ENCODE measurements at regions not wholly inside any gene's neighbourhood (a gene's known extent, or its start where the extent isn't known, plus 50 kb on each side); places are given as distances from the start of the nearest gene placed in this dataset.

GRCh38 chr12:58202933-58203718 lies 261.8 kb downstream of the ATP23 start:
- no peak for DNase-seq

GRCh38 chr12:58204071-58204470 lies 262.7 kb downstream of the ATP23 start:
- DNase-seq: no peak

DNA sequence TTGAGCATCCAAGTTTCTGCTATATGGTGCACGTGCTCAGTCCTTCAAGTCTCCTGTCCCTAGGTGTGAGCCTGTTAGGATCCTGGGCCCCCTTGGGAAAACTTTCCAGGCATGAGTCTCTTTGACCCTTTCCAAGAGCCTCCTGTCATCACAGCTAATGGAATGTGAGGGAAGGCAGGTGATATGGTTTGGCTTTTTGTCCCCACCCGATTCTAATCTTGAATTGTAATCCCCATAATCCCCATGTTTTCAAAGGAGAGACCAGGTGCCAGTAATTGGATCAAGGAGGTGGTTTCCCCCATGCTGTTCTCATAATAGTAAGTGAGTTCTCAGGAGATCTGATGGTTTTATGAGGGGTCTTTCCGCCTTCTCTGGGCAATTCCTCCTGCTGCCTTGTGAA lies 265.5 kb downstream of the ATP23 start:
- DNase-seq: no peak

DNA sequence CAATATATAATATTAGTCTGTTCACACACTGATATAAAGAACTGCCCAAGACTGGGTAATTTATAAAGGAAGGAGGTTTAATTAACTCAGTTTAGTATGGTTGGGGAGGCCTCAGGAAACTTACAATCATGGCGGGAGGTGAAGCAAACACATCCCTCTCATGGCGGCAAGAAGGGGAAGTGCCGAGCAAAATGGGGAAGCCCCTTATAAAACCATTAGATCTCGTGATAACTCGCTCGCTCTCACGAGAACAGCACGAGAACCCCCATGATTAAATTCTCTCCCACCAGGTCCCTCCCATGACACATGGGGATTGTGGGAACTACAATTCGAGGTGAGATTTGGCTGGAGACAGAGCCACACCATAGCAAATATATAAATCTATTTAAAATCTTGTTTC lies 269.8 kb downstream of the ATP23 start:
- DNase-seq: no peak

DNA sequence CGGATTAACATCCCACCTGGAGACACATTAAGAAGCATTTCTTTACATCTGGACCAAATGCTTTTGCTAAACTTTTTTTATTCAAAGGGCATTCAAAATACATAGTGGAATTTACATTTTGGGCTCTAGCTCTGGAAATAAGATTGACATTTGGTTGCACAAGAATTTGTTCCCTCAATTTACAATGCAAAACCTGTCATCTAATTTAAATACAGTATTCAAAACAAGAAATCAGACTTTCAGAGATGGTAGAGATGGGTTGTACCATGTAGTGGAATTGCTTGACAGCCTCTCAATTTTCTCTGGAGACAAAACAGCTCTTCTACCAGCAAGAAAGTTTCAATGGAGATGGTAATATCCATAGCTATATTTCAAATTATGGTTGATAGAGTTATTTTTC lies 275.8 kb downstream of the ATP23 start:
- no peak for DNase-seq

DNA sequence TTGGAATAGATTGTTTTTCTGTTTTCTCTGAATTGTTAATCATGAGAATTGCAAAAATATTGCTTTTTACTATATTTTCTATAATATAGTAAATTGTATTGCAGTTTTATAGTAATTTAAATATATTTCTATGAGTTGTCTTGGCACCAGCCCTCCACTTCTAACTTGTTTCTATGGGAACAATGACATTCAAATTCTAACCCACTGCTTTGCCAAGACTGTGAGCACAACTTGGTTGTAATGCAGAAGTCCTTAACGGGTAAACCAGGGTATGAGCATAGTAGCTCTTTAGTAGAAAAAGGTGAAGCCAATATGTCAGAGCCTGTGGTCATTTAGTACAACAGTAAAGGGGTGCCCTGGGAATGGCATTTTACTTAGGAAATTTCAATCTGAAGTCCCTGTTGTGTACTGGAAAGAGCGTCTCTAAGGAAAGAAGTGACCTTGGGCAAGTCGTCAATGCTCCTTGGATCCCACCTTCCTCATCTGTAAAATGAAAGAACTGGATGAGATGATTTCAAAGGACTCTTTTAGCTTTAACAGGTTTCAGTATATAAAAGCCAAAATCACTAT lies 283.3 kb downstream of the ATP23 start:
- DNase-seq: no peak

DNA sequence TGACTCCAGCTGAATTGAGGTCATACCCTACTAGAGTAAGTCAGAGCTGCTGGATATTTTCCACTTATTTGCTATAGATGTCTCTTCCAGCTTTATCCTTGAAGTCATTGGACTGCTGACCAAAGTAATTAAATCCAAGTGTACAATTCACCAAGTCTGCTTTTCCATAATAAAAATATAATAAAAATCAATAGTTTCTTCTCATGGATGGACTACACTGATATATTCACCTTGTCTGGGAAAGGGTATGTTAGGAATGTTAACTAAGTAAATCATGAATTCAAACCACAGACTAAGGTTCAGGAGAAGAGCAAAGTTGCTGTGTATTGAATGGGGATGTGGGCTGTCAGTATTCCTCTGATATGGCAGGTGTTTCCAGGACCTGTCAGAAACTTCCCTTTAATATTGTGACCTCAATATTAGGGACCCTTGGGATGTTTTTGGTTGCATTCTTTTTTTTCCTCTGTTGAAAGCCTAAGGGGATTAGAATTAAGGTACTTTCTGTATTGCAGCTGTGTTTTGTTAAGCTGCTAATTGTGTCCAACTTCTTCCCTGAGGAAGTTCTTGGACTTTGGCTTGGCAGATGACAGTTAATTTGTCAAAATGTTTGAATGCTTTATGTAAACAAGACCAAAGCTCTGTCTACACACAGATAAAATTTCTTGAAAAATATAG lies 284.0 kb downstream of the ATP23 start:
- no peak for DNase-seq

DNA sequence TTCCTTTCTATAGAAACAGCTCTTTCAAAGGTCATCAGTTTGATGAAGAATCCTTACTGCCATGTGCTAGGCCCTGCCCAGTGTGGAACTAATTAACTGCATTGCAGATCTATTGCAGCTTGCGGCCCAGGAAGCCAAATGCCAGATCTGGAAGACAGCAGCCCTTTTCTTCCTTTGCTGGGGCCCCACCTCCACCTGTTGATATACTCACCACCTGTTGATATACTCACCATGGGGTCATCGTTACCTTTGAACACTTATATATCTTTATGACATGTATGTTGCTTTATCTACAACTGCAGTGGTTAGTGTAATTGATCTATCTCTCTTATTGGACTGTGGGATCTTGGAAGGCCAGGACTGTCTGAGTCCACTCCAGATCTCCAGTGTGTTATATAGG lies 292.5 kb downstream of the ATP23 start:
- DNase-seq: no peak

GRCh38 chr12:58238411-58238810 lies 297.0 kb downstream of the ATP23 start:
- DNase-seq: no peak

DNA sequence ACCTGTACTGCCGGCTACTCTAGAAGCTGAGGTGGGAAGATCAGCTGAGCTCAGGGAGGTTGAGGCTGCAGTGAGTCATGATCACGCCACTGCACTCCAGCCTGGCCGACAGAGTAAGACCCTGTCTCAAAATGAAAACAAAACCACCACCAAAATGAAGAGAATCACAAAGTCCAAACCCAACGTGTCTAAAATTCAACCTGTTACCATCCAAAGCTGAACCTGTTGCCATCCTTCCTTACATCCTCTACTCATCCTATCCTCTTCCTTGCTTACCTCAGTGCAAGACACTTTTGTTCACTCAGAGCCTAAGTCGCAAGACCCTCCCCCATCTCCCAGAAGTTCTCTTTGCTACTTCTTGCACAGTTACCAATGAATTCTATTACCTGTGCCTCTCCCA lies 299.7 kb downstream of the ATP23 start:
- DNase-seq: no peak

- peak; percentile 29 for DNase-seq
Measured at GRCh38 chr12:58242796-58243630, 301.6 kb downstream of the ATP23 start.

DNA sequence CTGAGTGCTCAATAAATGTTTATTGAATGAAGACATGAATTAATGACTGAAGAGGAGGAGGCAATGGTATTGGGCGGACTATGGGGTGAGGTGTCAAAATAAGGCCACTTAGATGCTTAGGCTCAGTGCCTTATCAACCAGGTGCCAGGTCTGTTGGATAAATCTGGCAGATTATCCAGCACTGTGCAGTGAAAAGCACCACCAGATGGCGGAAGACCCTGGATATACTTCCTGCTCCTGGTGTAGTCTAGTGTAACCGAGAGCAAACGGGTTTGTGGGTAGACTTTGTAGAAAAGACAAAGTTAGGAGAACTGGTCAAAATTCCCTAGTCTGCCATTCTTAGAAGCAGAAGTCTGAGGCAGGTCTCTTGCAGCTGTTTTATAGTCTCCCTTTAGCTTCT lies 306.3 kb downstream of the ATP23 start:
- no peak for DNase-seq

DNA sequence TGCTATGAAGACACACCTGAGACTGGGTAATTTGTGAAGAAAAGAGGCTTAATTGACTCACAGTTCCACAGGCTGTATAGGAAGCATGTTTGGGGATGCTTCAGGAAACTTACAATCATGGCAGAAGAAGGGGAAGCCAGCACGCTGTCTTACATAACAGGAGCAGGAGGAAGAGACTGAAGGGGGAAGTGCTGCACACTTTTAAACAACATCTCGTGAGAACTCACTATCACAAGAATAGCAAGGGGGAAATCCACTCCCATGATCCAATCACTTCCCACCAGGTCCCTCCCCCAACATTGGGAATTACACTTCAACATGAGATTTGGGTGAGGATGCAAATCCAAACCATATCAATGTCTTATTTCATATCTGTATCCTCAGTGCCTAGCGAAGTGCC lies 307.2 kb downstream of the ATP23 start:
- DNase-seq: no peak

GRCh38 chr12:58249610-58250009 lies 308.2 kb downstream of the ATP23 start:
- DNase-seq: no peak

GRCh38 chr12:58250077-58250476 lies 308.7 kb downstream of the ATP23 start:
- DNase-seq: no peak

GRCh38 chr12:58252914-58253313 lies 311.5 kb downstream of the ATP23 start:
- no peak for DNase-seq

- DNase-seq: no peak
Measured at GRCh38 chr12:58253663-58254062, 312.3 kb downstream of the ATP23 start.

DNA sequence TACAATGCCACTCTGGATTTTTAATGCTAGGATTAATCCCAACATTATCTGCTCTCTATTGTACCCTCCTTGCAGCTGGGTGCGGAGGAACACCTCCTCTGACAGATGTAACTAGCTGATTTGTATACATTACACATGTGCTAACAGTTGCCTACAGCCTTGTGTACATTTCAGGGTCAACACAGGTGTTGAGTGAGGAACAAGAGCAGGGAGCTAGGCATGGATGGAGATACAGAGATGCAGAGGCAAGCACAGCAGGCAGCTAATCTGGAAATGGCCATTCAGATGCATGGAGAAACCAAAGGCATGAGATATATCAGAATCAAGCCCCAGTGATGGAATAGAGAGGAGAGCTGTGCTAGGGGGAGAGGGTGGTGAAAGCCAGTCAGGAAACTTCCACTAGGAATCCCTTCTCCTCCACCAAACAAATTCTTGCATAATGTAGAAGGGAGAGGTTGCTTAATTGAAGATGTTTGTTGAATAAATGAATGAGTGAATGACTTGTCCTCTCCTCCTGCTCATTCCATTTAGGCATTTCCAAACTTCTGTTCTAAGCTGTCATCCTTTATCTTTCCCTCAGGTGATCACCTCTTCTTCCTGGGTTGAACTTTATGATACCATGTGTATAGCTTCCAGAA lies 313.2 kb downstream of the ATP23 start:
- DNase-seq: no peak

DNA sequence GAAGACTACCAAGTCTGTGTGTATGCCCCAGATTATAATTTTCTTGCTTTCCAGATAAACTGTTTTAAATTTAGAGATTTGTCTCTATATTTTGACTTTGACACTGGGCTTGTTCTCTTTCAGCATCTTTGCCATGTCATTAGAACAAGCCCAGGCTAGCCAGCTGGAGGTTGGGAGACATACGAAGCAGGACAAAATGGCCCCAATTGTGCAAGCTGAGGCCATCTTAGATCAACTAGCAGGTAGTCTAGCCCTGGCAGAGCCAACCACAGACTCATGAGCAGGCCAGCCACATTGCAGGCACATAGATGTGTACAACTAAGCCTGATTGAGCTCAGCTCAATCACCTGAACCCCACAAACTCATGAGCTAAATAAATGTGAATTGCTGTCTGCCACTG lies 321.4 kb downstream of the ATP23 start:
- no peak for DNase-seq

DNA sequence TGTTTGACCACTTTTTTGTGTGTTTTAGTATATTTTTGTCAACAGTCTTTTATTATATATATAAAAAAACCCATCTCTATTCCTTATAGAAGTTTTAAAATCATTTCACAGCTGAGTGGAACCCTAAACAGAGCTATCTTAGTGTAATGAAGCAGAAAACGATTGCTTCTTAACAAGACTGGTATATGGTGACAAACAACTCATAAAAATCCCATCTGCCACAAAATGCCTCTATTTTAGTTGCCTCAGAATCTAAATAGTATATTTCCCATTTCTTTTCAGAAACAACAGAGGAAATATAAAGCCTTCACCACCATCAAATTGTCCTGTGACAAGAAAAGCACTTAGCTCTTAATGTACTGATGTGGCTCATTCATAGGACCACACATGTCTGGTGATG lies 322.4 kb downstream of the ATP23 start:
- DNase-seq: no peak

- DNase-seq: no peak
Measured at GRCh38 chr12:58268069-58268468, 326.7 kb downstream of the ATP23 start.

DNA sequence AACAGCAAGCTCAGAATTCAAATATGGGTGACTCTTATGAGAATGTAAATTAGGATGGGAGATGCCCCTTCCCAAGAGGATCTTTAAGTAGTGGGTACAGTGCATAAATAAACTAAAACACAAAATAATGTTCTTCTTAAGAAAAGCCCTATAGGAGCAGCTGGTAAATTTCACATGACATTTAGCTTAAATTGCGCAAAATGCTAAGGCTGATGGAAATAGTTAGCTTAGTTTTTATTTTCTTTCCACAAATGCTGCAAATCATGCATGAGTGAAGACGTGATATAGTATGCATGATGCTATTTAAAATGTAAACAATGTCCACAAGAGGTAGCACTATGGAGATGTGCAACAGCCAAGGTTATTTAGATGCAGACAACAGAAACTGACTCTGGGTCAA lies 328.1 kb downstream of the ATP23 start:
- DNase-seq: no peak

Measured in T1000 (cell line).